ENCODE measurements at regions not wholly inside any gene's neighbourhood (a gene's known extent, or its start where the extent isn't known, plus 50 kb on each side); places are given as distances from the start of the nearest gene placed in this dataset.

GRCh38 chr13:89678466-89679121, 1668.9 kb upstream of the MIR17HG start:
- no peak for DNase-seq

GRCh38 chr13:89684896-89685295, 1662.6 kb upstream of the MIR17HG start:
- no peak for DNase-seq

GRCh38 chr13:89686171-89686570, 1661.3 kb upstream of the MIR17HG start:
- no peak for DNase-seq

- no peak for DNase-seq
These were observed 1660.4 kb upstream of the MIR17HG start for GRCh38 chr13:89687066-89687465.

GRCh38 chr13:89688918-89689317, 1658.6 kb upstream of the MIR17HG start:
- no peak for DNase-seq

- DNase-seq = no peak
These were observed 1653.0 kb upstream of the MIR17HG start for GRCh38 chr13:89694451-89694850.

- no peak for DNase-seq
These were observed 1651.9 kb upstream of the MIR17HG start for GRCh38 chr13:89695343-89696257.

- no peak for DNase-seq
These were observed 1645.6 kb upstream of the MIR17HG start for GRCh38 chr13:89701913-89702312.

- no peak for DNase-seq
These were observed 1643.4 kb upstream of the MIR17HG start for GRCh38 chr13:89704040-89704439.

GRCh38 chr13:89708013-89708412, 1639.5 kb upstream of the MIR17HG start:
- DNase-seq = no peak

- no peak for DNase-seq
These were observed 1626.3 kb upstream of the MIR17HG start for GRCh38 chr13:89721216-89721615.

GRCh38 chr13:89726690-89727435, 1620.6 kb upstream of the MIR17HG start:
- DNase-seq = no peak

GRCh38 chr13:89733829-89734228, 1613.7 kb upstream of the MIR17HG start:
- DNase-seq = no peak

- no peak for DNase-seq
These were observed 1610.4 kb upstream of the MIR17HG start for GRCh38 chr13:89737051-89737450.

- no peak for DNase-seq
These were observed 1609.4 kb upstream of the MIR17HG start for GRCh38 chr13:89738072-89738471.

- DNase-seq = no peak
These were observed 1606.3 kb upstream of the MIR17HG start for GRCh38 chr13:89740994-89741685.

GRCh38 chr13:89746554-89746953, 1600.9 kb upstream of the MIR17HG start:
- DNase-seq = no peak

GRCh38 chr13:89748716-89749115, 1598.8 kb upstream of the MIR17HG start:
- DNase-seq = no peak

GRCh38 chr13:89749888-89750287, 1597.6 kb upstream of the MIR17HG start:
- no peak for DNase-seq

GRCh38 chr13:89750371-89750770, 1597.1 kb upstream of the MIR17HG start:
- no peak for DNase-seq

GRCh38 chr13:89751432-89751930, 1596.0 kb upstream of the MIR17HG start:
- DNase-seq = no peak

- no peak for DNase-seq
These were observed 1595.1 kb upstream of the MIR17HG start for GRCh38 chr13:89752394-89752793.
